ENCODE measurements at regions not wholly inside any gene's neighbourhood (a gene's known extent, or its start where the extent isn't known, plus 50 kb on each side); places are given as distances from the start of the nearest gene placed in this dataset.

DNA sequence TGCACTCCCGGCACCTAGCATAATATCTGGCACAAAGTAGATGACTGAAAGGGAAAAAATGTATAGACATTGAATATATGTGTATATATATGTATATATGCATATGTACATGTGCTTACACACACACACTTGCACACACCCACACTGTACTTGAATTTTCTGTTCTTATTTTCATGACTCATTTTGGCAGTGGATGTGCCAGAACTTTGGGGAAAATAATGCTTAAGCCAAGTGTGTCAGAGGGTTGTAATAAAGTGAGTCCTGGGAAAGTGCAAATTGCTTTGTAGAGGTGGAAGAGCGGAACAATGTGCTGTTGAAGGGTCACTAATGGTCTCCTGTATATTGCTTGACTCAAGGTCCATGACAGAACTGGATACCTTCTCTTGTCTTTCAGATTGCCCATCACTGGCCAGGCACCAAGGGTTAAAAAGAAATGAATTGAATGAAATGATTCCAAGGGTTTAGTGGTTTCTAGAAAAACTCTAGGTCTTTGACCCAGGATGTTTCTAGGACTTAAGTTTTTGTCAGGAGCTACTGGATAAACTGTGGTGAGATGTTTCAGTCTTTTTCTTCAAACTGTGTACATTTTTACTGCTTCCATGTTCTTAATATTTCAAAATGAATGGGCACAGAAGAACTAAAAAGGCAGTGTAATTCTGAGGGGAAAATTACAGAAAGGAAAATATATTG, 129.9 kb upstream of the MOCS2 start:
- no peak for TF ChIP-seq EZH2 (IDR thresholded peaks at IDR 0.05; ENCODE audit: low read depth)
- TF ChIP-seq, protein P1, sequence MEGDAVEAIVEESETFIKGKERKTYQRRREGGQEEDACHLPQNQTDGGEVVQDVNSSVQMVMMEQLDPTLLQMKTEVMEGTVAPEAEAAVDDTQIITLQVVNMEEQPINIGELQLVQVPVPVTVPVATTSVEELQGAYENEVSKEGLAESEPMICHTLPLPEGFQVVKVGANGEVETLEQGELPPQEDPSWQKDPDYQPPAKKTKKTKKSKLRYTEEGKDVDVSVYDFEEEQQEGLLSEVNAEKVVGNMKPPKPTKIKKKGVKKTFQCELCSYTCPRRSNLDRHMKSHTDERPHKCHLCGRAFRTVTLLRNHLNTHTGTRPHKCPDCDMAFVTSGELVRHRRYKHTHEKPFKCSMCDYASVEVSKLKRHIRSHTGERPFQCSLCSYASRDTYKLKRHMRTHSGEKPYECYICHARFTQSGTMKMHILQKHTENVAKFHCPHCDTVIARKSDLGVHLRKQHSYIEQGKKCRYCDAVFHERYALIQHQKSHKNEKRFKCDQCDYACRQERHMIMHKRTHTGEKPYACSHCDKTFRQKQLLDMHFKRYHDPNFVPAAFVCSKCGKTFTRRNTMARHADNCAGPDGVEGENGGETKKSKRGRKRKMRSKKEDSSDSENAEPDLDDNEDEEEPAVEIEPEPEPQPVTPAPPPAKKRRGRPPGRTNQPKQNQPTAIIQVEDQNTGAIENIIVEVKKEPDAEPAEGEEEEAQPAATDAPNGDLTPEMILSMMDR (conservative IDR thresholded peaks at IDR 0.05) = no peak
- Histone ChIP-seq H3K9me3 (ENCODE audit: insufficient read depth, low read depth) (no peaks in the 10 kb centered on the region), H3K4me1 (replicated peaks; ENCODE audit: insufficient read depth) (no peaks in the 10 kb centered on the region), H3K4me2 (no peak overlapping the region), H3K36me3 (ENCODE audit: low read depth) (no peaks in the 10 kb centered on the region), H3K79me2 (ENCODE audit: low read depth) (no peaks in the 10 kb centered on the region), H3K9me2 (ENCODE audit: insufficient read depth) (no peaks in the 10 kb centered on the region), H3K27ac (no peak overlapping the region), H3F3A (ENCODE audit: insufficient read depth, low read depth) (no peaks in the 10 kb centered on the region), H3K4me3 (no peak overlapping the region), H3K27me3 (ENCODE audit: insufficient read depth, low read depth) (no peaks in the 10 kb centered on the region), H2AFZ (no peak overlapping the region), H4K20me1 (ENCODE audit: insufficient read depth) (no peaks in the 10 kb centered on the region)
- no TSS peak for BruUV-seq (replicated peaks)
- ChIA-PET CTCF (no interaction called here), POLR2A (ENCODE audit: unreplicated experiment) (no interaction called here)
- intact Hi-C loops (cut with micrococcal nuclease; ENCODE audit: unreplicated experiment) = no loop called here
- DNase-seq = no peak

DNA sequence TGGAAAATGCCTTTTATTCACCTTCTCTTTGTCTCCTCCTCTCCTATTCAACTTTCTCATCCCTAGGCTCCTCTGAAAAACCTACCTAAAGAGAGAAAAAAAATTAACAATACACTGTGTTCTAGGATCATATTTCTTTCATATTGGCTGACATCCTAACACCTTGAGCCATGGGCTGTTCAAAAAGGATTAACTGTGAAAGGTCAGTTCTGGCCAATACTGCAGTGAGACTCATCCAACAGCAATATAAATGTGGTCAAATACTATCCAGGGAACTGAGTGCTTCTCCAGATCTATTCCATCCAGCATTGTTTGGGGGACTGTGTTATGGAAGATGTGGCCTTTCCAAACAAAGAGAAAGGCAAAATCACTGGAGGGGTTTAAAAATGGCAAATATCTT, 131.1 kb upstream of the MOCS2 start:
- H3K4me3 ChIP-seq = no peak overlapping the region
- no peak for DNase-seq
- no peaks in the 10 kb centered on the region for H3K4me1 ChIP-seq (replicated peaks; ENCODE audit: insufficient read depth)
- H2AFZ ChIP-seq = no peak overlapping the region
- H3F3A ChIP-seq (ENCODE audit: insufficient read depth, low read depth) = no peaks in the 10 kb centered on the region
- H3K27ac ChIP-seq = no peak overlapping the region
- H4K20me1 ChIP-seq (ENCODE audit: insufficient read depth) = no peaks in the 10 kb centered on the region
- H3K79me2 ChIP-seq (ENCODE audit: low read depth) = no peaks in the 10 kb centered on the region
- TF ChIP-seq EZH2 (IDR thresholded peaks at IDR 0.05; ENCODE audit: low read depth) = no peak
- TF ChIP-seq, protein P1 (conservative IDR thresholded peaks at IDR 0.05) = no peak
- no TSS peak for BruUV-seq (replicated peaks)
- CTCF ChIA-PET = no interaction called here
- H3K36me3 ChIP-seq (ENCODE audit: low read depth) = no peaks in the 10 kb centered on the region
- H3K4me2 ChIP-seq = no peak overlapping the region
- POLR2A ChIA-PET (ENCODE audit: unreplicated experiment) = interaction anchor here (0.7 kb wide), 1 partner anchor 237 kb away, joined by 3 read pairs; no protein-coding TSS in a partner anchor
- no peaks in the 10 kb centered on the region for H3K9me2 ChIP-seq (ENCODE audit: insufficient read depth)
- intact Hi-C loops (cut with micrococcal nuclease; ENCODE audit: unreplicated experiment) = loop anchor here (10.0 kb wide), 1 partner anchor 184 kb away; no protein-coding TSS in a partner anchor
- no peaks in the 10 kb centered on the region for H3K27me3 ChIP-seq (ENCODE audit: insufficient read depth, low read depth)
- no peaks in the 10 kb centered on the region for H3K9me3 ChIP-seq (ENCODE audit: insufficient read depth, low read depth)

DNA sequence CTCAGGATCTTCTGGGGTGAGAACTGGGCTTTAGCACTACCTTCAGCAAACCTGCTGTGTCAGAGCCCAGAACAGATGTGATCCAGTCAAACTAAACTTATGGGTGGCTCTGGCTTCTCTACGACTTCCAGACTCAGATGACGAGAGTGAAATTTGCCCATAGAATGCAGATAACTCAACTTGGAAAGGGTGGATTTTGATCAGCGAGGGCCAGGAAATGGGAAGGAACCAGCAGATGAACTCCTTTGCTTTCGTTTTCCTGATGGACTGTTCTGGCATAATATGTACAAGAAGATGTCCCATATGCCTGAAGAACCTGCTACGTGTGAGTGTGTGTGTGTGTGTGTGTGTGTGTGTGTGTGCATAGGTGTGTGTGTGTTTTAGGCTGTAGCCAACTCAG, 132.0 kb upstream of the MOCS2 start:
- intact Hi-C loops (cut with micrococcal nuclease; ENCODE audit: unreplicated experiment) = loop anchor here (10.0 kb wide), 1 partner anchor 183 kb away; no protein-coding TSS in a partner anchor
- CTCF ChIA-PET = no interaction called here
- Histone ChIP-seq H3K36me3 (ENCODE audit: low read depth) (no peaks in the 10 kb centered on the region), H3F3A (ENCODE audit: insufficient read depth, low read depth) (no peaks in the 10 kb centered on the region; the same call in 1 of the 2 replicates), H3K9me3 (ENCODE audit: insufficient read depth, low read depth) (no peaks in the 10 kb centered on the region), H2AFZ (peak overlapping the region; percentile 50), H3K79me2 (ENCODE audit: low read depth) (no peaks in the 10 kb centered on the region), H3K9me2 (ENCODE audit: insufficient read depth) (no peaks in the 10 kb centered on the region), H3K27me3 (ENCODE audit: insufficient read depth, low read depth) (no peaks in the 10 kb centered on the region), H3K4me1 (replicated peaks; ENCODE audit: insufficient read depth) (no peaks in the 10 kb centered on the region), H3K4me2 (no peak overlapping the region), H3K4me3 (no peak overlapping the region), H4K20me1 (ENCODE audit: insufficient read depth) (no peaks in the 10 kb centered on the region), H3K27ac (no peak overlapping the region)
- POLR2A ChIA-PET (ENCODE audit: unreplicated experiment) = interaction anchor here (0.7 kb wide), 1 partner anchor 236 kb away, joined by 3 read pairs; no protein-coding TSS in a partner anchor
- DNase-seq = no peak
- no TSS peak for BruUV-seq (replicated peaks)
- no peak for TF ChIP-seq EZH2 (IDR thresholded peaks at IDR 0.05; ENCODE audit: low read depth)
- TF ChIP-seq, protein P1 (conservative IDR thresholded peaks at IDR 0.05) = no peak

Measured in PC-9 (cell line).